HUDEP-2 (cell line): ENCODE measurements at regions not wholly inside any gene's neighbourhood (a gene's known extent, or its start where the extent isn't known, plus 50 kb on each side); places are given as distances from the start of the nearest gene placed in this dataset.
A peak's percentile ranks its signal among the peaks of the same experiment; 100 is the strongest.

Source experiments
- DNase-seq, 76 experiments: peaks; one replicate each; lab custom pipeline; 2025; ENCODE audit not compliant: unreplicated experiment in 76 of 76; lab: John Stamatoyannopoulos, UW

DNA sequence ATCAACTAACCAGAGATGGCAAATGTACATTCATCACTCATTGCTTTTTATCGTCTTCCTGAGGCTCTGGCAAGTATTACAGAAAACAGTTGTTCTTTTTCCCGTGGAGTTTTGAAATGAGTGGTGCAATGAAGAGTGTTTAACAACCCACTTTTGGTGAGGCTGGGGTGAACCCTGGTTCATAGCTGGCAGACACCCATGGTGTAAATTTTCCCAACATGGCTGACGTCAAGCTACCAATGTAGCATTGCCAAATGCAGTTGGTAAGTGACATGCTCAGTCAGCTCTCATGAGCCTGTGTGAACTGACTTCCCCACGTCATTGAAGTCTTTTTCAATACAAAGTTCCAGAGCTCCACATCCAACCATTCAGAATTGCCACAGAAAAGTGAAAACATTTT, 386.2 kb downstream of the TMEM114 start:
- DNase-seq, result no peak

DNA sequence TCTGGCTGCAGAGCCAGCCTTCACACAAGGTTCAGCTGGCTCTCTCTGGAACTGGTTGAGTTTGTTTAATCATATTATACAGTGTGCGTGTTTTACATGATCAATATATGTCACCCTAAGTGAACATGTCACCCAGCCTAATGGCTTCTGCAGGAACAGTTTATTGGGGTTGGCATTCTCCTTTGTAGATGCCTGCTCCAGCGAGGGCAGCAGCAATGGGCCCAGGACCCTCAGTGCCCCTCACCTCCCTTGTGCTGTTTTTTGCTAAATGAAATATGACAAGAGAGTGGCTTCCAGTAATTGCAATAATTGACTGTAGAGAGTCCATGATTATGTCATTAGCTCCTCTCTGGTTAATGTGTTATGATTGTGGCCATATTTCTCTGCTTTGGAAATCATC, 387.2 kb downstream of the TMEM114 start:
- DNase-seq, result no peak

DNA sequence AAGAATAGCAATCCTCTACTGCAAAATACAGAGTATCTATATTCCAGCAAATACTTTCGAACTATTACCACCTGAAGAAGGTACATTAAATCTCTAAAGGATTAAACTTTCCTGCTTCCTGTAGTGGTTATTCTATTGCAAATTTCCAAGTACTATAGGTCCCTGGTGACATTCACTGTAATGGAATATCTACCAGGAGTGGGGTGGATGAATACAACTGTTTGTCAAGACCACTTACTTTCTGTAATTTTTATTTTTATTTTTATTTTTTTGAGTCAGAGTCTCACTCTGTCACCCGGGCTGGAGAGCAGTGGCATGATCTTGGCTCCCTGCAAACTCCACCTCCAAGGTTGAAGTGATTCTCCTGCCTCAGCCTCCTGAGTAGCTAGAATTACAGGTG, 389.5 kb downstream of the TMEM114 start:
- no peak for DNase-seq

DNA sequence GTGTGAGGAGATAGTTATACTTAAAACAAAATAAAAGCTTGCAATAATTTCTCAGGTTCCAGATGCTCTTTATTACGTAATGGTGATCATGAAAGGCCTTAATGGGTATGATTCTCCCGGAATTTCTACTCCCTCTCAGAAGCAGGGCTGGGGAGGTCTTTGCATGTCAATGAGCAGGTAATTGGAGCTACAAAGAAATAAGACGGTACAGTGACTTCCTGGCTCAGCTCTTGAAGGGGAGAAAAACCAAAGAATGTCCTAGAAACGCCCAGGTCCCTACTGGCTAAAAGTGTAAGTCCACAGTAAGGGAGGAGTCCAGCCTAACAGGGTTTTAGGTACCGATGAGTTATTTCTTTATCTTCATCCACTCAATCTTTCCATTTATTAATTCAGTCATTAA, 390.9 kb downstream of the TMEM114 start:
- DNase-seq, result no peak

DNA sequence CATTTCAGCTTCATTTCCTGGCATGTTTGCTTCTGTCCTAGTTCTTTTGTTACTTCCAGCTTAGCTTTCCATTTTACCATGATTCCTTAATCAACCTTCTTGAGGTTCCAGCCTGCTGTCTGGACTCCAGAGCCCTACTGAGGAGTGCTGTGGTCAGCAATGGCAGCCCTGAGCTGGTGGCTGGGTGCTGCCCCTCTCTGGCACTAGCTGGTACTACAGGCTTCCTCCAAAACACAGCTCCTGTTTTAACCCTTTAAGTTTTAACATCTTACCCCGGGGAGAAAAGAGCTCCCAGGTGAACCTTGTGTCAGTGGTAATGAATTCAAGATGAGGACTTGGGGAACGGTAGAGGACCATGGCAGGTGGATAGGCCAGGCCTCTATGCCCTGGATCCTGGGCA, 395.5 kb downstream of the TMEM114 start:
- DNase-seq, result peak in 11 of 76 experiments; percentile 0 to 22 (median 3)

DNA sequence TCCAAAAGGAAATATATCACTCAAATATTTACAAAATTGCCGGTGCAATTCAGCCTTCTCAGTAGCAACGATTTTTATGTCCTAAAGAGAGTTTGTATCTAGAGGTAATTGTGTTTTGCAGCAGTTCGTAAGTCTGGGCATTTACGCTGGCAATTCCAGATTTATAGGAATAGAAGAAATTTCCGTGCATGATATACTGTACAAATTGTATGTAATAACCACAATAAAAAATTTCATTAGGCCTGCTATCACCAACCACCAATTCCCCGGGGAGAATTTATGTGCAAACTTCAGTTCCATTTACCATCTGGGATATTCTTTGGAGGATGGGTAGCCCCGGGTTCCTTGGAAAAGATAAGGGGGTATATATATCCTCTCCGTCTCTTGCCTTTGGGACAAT, 401.5 kb downstream of the TMEM114 start:
- no peak for DNase-seq

DNA sequence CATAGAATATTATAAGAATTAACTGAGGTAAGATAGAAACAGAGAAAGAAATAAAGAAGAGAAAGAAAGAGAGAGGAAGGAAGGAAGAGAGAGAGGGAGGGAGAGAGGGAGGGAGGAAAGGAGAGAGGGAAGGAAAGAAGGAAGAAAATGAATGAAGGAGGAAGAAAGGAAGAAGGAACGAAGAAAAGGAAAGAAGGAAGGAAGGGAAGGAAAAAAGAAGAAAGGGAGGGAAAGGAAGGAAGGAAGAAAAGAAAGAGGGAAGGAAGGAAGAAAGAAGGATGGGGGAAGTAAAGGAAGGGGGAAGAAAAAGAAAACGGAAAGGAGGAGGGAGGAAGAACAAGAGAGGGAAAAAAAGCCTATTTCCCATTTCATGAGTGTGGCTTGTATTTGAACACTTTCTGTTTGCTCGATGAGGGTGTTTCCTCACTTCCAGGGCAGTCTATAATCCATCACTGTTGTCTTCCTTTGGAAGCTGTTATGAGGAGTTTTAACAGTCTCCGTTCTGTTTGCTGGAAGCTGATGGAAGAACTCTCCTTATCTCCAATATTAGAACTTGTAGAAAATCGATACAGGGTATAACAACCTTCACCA, 402.4 kb downstream of the TMEM114 start:
- DNase-seq, result no peak

DNA sequence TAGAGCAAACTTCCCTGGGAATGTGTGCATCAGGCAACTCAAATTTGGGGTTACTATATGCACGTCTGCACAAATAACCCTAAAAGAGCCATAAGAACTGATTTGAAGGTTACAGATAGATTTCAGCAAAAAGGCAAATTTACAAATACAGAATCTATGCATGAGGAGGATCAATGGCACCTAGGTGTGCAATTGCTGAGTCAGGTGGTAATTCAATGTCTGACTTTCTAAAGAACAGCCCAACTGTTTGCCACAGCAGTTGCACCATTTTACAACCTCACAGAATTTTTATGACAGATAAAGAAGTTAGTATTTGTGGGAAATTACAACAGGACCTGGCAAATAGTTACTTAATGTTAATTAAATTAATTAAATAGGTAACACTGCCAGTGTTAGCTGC, 405.5 kb downstream of the TMEM114 start:
- no peak for DNase-seq

DNA sequence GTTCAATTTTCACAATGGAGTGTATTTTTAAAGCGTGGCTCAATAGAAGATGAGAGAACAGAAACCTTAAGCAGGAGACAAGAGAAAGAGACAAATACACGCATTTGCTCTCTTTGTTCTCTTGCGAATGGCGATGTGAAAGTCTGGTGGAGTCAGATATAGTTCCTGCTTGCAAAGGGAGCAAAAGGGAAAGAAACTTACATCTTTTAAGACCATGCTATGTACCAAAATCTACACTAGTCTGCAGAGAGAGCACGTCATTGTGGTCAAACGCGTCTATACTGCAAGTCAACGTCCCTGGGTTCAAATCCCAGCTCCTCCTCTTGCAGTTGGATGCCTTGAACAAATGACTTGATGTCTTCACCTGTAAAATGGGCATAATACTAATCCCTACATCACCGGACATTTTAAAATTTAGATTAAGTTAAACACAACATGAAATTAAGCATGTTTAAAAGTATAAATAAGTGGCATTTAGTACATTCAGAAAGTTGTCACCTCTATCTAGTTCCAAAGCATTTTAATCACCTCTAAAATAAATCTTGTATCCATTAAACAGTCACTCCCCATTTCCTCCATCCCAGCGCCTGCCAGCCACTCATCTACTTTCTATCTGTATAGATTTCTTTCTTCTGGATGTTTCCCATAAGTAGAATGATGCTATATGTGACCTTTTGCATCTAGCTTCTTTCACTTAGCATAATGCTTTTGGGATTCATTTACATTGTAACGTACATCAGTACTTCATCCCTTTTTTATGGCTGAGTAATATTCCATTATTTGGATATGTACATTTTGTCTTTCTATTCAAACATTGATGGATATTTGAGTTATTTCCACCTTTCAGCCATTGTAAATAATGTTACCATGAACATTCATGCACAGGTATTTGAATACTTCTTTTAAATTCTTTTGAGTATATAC, 406.9 kb downstream of the TMEM114 start:
- DNase-seq, result peak in 1 of 76 experiments; percentile 34

DNA sequence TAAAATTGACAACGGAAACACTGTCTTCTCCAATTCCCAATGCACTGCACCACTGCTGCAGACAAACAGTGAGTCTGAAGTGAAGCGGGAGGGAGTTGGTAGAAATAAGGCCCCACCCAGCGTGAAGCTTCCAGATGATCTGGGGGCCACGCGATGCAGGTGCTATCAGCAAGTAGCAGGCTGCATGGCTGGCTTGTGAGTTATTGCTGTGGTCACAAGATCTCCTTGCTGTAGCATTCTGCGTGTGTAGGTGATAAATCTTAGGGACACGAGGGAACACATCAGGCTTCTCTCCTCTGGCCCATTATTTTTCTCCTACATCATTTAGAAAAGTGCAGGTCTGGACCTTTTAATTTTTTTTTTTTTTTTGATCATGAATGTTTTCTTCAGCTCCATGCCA, 407.6 kb downstream of the TMEM114 start:
- peak in 52 of 76 experiments; percentile 1 to 87 (median 53) for DNase-seq

DNA sequence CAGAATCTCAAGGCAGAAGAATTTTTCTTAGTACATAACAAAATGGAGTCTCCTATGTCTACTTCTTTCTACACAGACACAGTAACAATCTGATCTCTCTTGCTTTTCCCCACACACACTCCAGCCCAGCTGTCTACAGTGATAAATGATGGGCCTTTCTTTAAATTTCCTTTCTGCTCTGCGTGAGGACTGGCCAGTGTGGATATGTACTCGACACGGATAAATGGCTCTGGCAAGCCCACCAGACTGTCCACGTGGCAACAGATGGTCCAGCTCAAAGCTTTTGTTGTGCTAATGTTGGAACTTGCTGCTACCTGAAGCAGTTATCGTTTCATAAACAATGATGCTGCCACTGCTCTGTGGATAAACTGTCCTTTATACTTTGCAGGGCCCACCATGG, 410.7 kb downstream of the TMEM114 start:
- no peak for DNase-seq

DNA sequence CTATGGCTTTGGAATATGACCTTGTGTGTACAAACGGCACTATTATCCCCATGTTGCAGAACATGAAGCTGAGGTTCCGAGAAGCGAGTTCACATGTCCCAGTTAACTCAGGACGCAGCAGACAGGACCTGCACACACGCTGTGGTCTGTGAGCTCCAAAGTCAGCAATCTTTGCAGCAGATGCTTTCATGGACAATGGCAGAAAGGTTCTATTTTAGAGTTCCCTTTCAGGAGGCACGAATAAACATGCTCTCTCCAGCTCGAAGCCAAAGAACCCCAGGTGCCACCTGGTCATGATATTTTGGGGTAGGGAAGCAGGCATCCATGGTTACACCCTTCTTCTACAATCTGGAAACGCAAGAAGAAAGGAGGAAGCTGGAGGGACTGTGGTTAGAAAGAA, 412.0 kb downstream of the TMEM114 start:
- no peak for DNase-seq

DNA sequence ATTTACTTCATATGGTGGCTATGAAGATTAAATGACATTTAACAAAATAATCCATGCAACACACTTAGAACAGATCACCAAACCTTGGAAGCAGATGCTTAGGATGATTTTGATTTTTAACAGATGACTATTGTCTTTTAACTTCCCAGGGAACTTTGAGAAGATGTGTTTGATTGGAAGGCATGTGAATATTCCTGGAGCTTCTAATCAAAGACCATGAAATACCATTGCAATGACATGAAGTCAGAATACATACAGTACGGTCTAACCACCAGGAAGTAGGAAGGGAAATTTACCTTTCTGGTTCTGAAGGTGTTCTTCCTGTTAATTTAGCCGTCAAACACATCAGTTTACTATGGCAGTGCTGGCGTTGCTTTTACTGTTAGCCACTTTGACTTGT, 414.9 kb downstream of the TMEM114 start:
- DNase-seq, result no peak

DNA sequence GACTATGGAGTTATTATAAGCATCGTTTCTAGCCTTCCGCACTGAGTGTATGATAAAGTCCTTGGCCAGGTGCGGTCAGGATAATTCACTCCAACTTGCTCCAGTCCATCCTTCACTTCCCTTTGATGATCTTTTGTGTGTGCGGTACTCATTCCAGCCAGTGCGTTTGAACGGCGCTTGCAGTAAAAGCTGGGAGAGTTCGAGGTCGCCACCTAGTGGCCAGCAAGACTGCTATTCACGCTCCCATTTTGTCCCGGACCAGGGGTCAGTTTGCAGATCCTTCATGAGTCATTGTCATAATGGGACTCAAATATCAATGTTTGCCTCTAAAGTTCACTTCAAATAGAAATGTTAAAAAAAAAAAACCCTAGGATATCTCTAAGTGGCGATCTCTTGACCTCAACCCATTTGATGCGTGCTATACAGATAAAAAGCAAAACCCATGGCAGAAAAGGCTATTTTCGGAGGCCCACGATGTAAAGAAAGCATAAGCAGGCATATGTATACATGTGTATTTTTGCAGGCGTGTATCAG, 417.1 kb downstream of the TMEM114 start:
- peak in 61 of 76 experiments; percentile 1 to 76 (median 34) for DNase-seq

DNA sequence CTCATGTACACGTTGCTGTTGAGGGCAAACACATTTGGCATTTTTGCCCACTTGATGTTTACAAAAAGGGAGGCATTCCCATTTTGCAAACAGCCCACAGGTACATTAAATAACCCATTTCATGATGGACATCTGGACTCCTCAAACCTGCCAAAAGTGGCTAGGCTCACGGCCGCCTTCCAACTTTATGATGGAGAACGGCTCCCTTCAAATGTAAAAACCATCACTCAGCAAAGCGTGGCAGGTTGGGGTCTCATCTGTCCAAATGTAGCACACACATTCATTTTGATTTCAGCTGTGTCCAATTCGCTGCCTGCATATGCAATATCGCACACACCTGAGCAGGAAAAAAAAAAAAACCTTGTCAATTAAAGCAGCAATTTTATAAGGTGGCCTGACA, 417.8 kb downstream of the TMEM114 start:
- no peak for DNase-seq

DNA sequence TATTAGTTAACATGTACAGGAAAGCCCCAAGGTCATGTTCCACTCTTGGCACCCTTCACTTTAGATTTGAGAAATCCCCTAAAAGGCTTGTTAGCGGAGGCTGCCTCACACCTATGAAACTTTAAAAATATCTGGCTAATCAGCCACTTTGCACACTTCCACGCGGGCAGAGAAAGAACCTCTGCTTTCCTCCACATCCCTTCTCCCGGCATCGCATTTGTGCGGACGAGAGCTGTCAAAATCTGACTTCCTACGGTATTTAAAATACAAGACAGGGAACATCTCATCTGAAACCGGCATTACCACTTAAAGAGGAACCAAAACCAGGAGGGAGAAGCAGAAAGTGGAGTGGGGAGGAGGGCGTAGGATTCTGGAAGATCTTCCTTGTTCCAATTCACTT, 422.3 kb downstream of the TMEM114 start:
- no peak for DNase-seq

DNA sequence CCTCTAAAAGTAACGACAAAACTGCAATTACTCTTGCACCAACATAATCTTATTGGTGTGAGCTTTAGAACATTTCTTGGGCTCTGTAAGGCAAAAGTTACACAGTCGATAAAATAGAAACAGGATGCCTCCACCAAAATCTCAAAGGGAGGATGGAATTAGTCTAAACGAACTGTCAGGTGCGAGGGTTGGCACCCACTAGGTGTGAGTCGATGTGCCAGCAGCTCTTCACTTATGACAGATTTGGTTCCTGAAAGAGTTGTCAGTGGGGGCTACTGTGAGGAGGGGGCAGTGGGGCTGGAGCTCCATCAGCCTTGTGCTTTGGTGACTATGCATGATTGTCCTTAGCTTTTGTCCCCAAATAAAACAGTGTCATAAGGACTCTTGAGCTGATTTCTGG, 422.9 kb downstream of the TMEM114 start:
- no peak for DNase-seq

DNA sequence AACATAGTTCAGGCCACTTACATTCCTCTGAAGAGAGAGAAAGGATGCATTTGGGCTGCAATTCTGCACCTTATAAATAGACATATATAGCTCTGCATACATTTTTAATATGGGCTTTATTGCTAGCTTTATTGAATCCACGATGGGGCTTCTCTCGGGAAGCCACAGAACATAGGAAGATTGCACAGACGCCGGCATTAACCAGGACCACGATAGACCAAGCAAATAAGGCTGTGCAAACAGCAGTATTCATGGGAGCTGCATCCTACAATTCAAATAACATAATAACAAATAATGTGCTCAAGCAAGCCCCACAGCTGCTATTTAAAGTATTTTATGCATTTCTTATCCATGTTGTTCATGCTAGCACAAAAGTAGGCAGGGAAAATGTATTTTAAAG, 432.3 kb downstream of the TMEM114 start:
- no peak for DNase-seq

DNA sequence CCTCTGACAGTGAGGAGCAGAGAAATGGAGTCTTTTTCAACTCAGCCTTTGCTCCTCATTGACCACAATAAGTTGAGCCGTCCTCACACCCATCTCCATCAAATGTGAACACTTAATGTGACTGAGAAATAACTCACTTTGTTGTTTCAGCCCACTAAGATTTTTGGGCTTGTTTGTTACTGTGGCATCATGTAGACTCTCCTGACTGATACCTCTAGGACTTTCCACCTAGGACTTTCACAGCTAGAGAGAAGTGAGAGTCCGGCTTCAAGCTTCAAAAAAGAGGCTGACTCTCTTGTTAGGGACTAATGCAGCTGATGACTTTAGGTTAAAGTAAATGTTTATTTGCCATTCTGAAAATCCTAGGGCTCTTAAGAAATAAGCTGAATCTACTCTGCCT, 435.0 kb downstream of the TMEM114 start:
- DNase-seq, result no peak

DNA sequence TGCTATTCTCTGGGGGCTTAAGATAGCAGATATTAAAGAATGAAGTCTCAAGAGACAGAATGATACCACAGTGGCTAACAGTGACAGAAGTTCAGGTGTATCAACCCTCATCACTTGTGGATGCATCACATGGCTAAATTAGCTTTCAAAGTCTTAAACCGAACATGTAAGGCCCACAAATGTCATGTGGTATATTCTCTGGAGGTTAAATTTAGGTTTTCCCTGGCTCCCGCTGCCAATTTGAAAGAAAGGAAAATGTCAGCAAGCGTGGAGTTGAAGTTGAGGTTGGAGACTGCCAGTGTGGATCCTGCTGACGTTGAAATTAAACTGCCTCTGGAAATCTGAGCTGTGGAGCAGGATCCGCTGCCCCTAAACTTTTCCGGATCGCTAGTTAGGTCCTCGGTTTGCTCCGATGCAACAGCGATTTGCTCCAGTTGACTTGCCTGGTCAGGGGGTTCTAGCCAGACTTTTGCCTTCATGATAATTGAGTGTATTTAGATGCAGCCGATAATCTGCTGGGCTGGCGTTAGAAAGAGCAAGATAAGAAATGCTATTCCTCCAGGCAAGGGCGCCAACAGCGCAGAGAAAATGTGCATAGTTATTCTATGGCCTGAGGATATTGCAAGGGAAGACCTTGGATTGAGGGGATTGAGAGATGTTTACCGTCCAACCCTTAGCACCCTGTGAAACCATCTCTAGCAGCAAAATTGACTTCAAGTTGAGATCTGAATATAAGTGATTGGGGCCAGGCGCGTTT, 443.9 kb downstream of the TMEM114 start:
- DNase-seq, result no peak

DNA sequence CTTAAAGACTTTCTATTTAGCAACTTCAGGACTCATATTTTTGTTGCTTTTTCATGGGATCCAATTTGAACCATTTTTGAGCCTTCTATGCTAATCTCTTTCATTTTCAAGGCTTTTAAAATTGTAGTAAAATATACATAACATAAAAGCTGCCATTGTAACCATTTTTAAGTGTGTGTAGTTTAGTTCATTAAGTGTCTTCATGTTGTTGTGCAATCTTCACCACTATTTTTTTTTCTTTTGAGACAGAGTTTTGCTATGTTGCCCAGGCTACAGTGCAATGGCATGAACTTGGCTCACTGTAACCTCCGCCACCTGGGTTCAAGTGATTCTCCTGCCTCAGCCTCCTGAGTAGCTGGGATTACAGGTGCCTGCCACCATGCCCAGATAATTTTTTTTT, 451.6 kb downstream of the TMEM114 start:
- no peak for DNase-seq
